ENCODE measurements at regions not wholly inside any gene's neighbourhood (a gene's known extent, or its start where the extent isn't known, plus 50 kb on each side); places are given as distances from the start of the nearest gene placed in this dataset.

DNA sequence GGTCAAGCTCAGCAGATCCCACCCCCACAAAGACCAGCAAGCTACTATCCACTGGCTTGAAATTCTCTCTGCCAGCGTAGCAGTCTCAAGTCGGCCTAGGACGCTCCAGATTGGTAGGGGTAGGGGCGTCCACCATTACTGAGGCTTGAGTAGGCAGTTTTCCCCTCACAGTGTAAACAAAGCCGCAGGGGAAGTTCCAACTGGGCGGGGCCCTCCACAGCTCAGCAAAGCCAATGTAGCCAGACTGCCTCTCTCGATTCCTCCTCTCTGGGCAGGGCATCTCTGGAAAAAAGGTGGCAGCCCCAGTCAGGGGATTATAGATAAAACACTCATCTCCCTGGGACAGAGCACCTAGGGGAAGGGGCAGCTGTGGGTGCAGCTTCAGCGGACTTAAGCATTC is 1064.9 kb upstream of the TENM4 start:
- H4K5ac ChIP-seq (ENCODE audit: low read depth, low read length), result no peak overlapping the region
- no peak overlapping the region for H2BK15ac ChIP-seq (ENCODE audit: low read depth, low read length)
- no peak overlapping the region for H3K9ac ChIP-seq (ENCODE audit: low read depth, low read length)
- BruUV-seq (replicated peaks), result no TSS peak
- H3K4me2 ChIP-seq (ENCODE audit: low read depth, low read length), result no peak overlapping the region
- TF ChIP-seq MAFK (IDR thresholded peaks at IDR 0.05; ENCODE audit: low read depth, low read length) (no peak), MXI1 (IDR thresholded peaks at IDR 0.05; ENCODE audit: borderline replicate concordance, low read depth, low read length) (no peak), USF2 (IDR thresholded peaks at IDR 0.05; ENCODE audit: low read depth, low read length) (no peak), SMC3 (IDR thresholded peaks at IDR 0.05; ENCODE audit: low read depth, low read length) (no peak), CHD1 (IDR thresholded peaks at IDR 0.05; ENCODE audit: low read depth, low read length) (no peak), NFE2L2 (IDR thresholded peaks at IDR 0.05; ENCODE audit: low read depth, low read length) (no peak), FOS (IDR thresholded peaks at IDR 0.05; ENCODE audit: low read depth, low read length) (no peak), BHLHE40 (IDR thresholded peaks at IDR 0.05; ENCODE audit: low read depth, low read length) (no peak), MAZ (IDR thresholded peaks at IDR 0.05; ENCODE audit: borderline replicate concordance, low read depth, low read length) (no peak)
- H2BK120ac ChIP-seq (ENCODE audit: low read depth, low read length), result no peak overlapping the region
- no peak overlapping the region for H3K4ac ChIP-seq (ENCODE audit: low read depth, low read length)
- no peak overlapping the region for H2BK20ac ChIP-seq (ENCODE audit: low read depth, low read length)
- H2AK9ac ChIP-seq (replicated peaks; ENCODE audit: low read depth, low read length, poor library complexity), result no peak overlapping the region
- CTCF ChIA-PET, result no interaction called here
- no peak overlapping the region for H4K8ac ChIP-seq (ENCODE audit: low read depth in 2 of 2, low read length in 2 of 2)
- DNase-seq, result no peak
- no peaks in the 10 kb centered on the region for H3K36me3 ChIP-seq (ENCODE audit: control insufficient read depth, insufficient read depth, low read length)
- H4K20me1 ChIP-seq (ENCODE audit: insufficient read depth, low read length), result no peaks in the 10 kb centered on the region
- no peaks in the 10 kb centered on the region; the same call in 1 of the 2 replicates for H3K9me3 ChIP-seq (ENCODE audit: control insufficient read depth, insufficient read depth, low read length)
- H3K18ac ChIP-seq (ENCODE audit: low read depth, low read length), result no peak overlapping the region
- H3K4me3 ChIP-seq (ENCODE audit: insufficient read depth, low read depth, low read length), result no peak overlapping the region
- dilution Hi-C loops (cut with HindIII; ENCODE audit: low sequenced_read_pairs, unreplicated experiment) (no loop called here), intact Hi-C loops (cut with micrococcal nuclease) (no loop called here), in situ Hi-C loops (cut with MboI; ENCODE audit: low sequenced_read_pairs) (no loop called here)
- H2AFZ ChIP-seq (replicated peaks; ENCODE audit: low read length, poor library complexity), result no peak overlapping the region
- H3K27ac ChIP-seq (ENCODE audit: insufficient read depth, low read length), result no peak overlapping the region
- no peaks in the 10 kb centered on the region for H3K9me1 ChIP-seq (ENCODE audit: insufficient read depth, low read length)
- no peak overlapping the region for H4K91ac ChIP-seq (ENCODE audit: insufficient read depth, low read depth, low read length)
- POLR2A ChIA-PET (ENCODE audit: unreplicated experiment), result no interaction called here
- ATAC-seq (ENCODE audit: low read depth), result no peak
- H3K4me1 ChIP-seq (ENCODE audit: control insufficient read depth, insufficient read depth, low read length), result no peaks in the 10 kb centered on the region
- no peak overlapping the region for H3K14ac ChIP-seq (replicated peaks; ENCODE audit: low read depth, low read length)
- no peak overlapping the region for H3K56ac ChIP-seq (ENCODE audit: extremely low read depth, insufficient read depth, low read length)
- WGBS, 2 experiments (ENCODE audit: extremely low coverage in 2 of 2, insufficient read length in 1 of 2), result no CpG with 5 or more reads among the region's 8 CpGs
- H2AK5ac ChIP-seq (ENCODE audit: low read depth, low read length), result no peak overlapping the region
- no peaks in the 10 kb centered on the region for H3K79me1 ChIP-seq (ENCODE audit: low read depth in 1 of 2, low read length in 2 of 2)
- no peak overlapping the region for H2BK5ac ChIP-seq (ENCODE audit: low read depth, low read length, poor library complexity, severe bottlenecking)
- no peak overlapping the region for H3K23ac ChIP-seq (ENCODE audit: low read depth, low read length)
- no peaks in the 10 kb centered on the region for H3K27me3 ChIP-seq (ENCODE audit: control insufficient read depth, insufficient read depth, low read length)
